NCI-H524 treated with DMSO at 0.1 percent for 48 hours (cell line): ENCODE measurements at regions not wholly inside any gene's neighbourhood (a gene's known extent, or its start where the extent isn't known, plus 50 kb on each side); places are given as distances from the start of the nearest gene placed in this dataset.
A peak's percentile ranks its signal among the peaks of the same experiment; 100 is the strongest.
"Not testable (repeated sequence)": the region's sequence is repeated elsewhere in the genome, so short reads cannot be mapped to it uniquely, and the experiment has no call there.

ENCODE experiments used
- DNase-seq: peaks from one replicate; lab custom pipeline; 2025; lab: John Stamatoyannopoulos, UW

- DNase-seq = no peak
These were observed 518.6 kb upstream of the NUDT12 start for GRCh38 chr5:104081232-104081631.

- DNase-seq = no peak
These were observed 518.1 kb upstream of the NUDT12 start for GRCh38 chr5:104080646-104081175.

GRCh38 chr5:104079861-104080645 is 517.5 kb upstream of the NUDT12 start:
- DNase-seq = not testable (repeated sequence)

GRCh38 chr5:104071887-104072286 is 509.3 kb upstream of the NUDT12 start:
- DNase-seq = no peak

GRCh38 chr5:104062621-104063377 is 500.2 kb upstream of the NUDT12 start:
- no peak for DNase-seq

GRCh38 chr5:104061707-104062106 is 499.1 kb upstream of the NUDT12 start:
- DNase-seq = no peak

GRCh38 chr5:104053353-104053649 is 490.7 kb upstream of the NUDT12 start:
- no peak for DNase-seq

GRCh38 chr5:104052558-104053352 is 490.2 kb upstream of the NUDT12 start:
- peak; percentile 36 for DNase-seq

- no peak for DNase-seq
These were observed 487.8 kb upstream of the NUDT12 start for GRCh38 chr5:104050436-104050835.

- DNase-seq = no peak
These were observed 487.2 kb upstream of the NUDT12 start for GRCh38 chr5:104049752-104050151.

GRCh38 chr5:104048231-104048630 is 485.6 kb upstream of the NUDT12 start:
- no peak for DNase-seq

- peak; percentile 99 for DNase-seq
These were observed 483.4 kb upstream of the NUDT12 start for GRCh38 chr5:104045987-104046386.

- not testable (repeated sequence) for DNase-seq
These were observed 477.3 kb upstream of the NUDT12 start for GRCh38 chr5:104039871-104040270.

- DNase-seq = not testable (repeated sequence)
These were observed 474.5 kb upstream of the NUDT12 start for GRCh38 chr5:104037136-104037535.

GRCh38 chr5:104033186-104033585 is 470.6 kb upstream of the NUDT12 start:
- DNase-seq = not testable (repeated sequence)

GRCh38 chr5:104024538-104024937 is 461.9 kb upstream of the NUDT12 start:
- DNase-seq = no peak

GRCh38 chr5:104023739-104024138 is 461.1 kb upstream of the NUDT12 start:
- DNase-seq = no peak

GRCh38 chr5:104019956-104020355 is 457.4 kb upstream of the NUDT12 start:
- no peak for DNase-seq

GRCh38 chr5:104018299-104018698 is 455.7 kb upstream of the NUDT12 start:
- no peak for DNase-seq

- DNase-seq = no peak
These were observed 454.1 kb upstream of the NUDT12 start for GRCh38 chr5:104016646-104017045.

- no peak for DNase-seq
These were observed 453.2 kb upstream of the NUDT12 start for GRCh38 chr5:104015765-104016164.

- not testable (repeated sequence) for DNase-seq
These were observed 440.2 kb upstream of the NUDT12 start for GRCh38 chr5:104002783-104003182.
